ENCODE measurements at regions not wholly inside any gene's neighbourhood (a gene's known extent, or its start where the extent isn't known, plus 50 kb on each side); places are given as distances from the start of the nearest gene placed in this dataset.

- TF ChIP-seq, protein P1, sequence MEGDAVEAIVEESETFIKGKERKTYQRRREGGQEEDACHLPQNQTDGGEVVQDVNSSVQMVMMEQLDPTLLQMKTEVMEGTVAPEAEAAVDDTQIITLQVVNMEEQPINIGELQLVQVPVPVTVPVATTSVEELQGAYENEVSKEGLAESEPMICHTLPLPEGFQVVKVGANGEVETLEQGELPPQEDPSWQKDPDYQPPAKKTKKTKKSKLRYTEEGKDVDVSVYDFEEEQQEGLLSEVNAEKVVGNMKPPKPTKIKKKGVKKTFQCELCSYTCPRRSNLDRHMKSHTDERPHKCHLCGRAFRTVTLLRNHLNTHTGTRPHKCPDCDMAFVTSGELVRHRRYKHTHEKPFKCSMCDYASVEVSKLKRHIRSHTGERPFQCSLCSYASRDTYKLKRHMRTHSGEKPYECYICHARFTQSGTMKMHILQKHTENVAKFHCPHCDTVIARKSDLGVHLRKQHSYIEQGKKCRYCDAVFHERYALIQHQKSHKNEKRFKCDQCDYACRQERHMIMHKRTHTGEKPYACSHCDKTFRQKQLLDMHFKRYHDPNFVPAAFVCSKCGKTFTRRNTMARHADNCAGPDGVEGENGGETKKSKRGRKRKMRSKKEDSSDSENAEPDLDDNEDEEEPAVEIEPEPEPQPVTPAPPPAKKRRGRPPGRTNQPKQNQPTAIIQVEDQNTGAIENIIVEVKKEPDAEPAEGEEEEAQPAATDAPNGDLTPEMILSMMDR (IDR thresholded peaks at IDR 0.05; ENCODE audit: low read length): no peak
- no peak for TF ChIP-seq EZH2 (IDR thresholded peaks at IDR 0.05; ENCODE audit: borderline replicate concordance, low read length)
Observed at GRCh38 chr4:155081222-155081621, 127.2 kb upstream of the NPY2R start.
